ENCODE measurements at regions not wholly inside any gene's neighbourhood (a gene's known extent, or its start where the extent isn't known, plus 50 kb on each side); places are given as distances from the start of the nearest gene placed in this dataset.

GRCh38 chr12:32024884-32025592, 65.8 kb downstream of the RESF1 start:
- TF ChIP-seq CTCF (IDR thresholded peaks at IDR 0.05) (no peak), POLR2A (IDR thresholded peaks at IDR 0.05) (no peak)

All from lower leg skin (tissue), 3 donors.